Body of pancreas (tissue), 4 donors: ENCODE measurements at regions not wholly inside any gene's neighbourhood (a gene's known extent, or its start where the extent isn't known, plus 50 kb on each side); places are given as distances from the start of the nearest gene placed in this dataset.

Experiments used
- ATAC-seq: fragments of 150-250 bp; one replicate; pipeline ENCODE4 v1.9.1; 2016
- DNase-seq, 4 donors: peaks; one replicate each; pipeline ENCODE4 v3.0.0-alpha.2; 2019
- H3K27ac ChIP-seq, 4 donors: fragments of 200-600 bp; sonication (generic); 1 replicate in 3 of 4; 2 replicates in 1 of 4; pipeline versions ENCODE4 v1.5.1 to v1.6.1; 2016 to 2019; ENCODE audit warnings: mild to moderate bottlenecking in 1 of 4, mixed read lengths in 1 of 4, moderate library complexity in 1 of 4
- H3K27me3 ChIP-seq, 2 donors: fragments of 200-600 bp; sonication (generic); one replicate each; pipeline ENCODE4 v1.6.0; 2016; ENCODE audit warnings: mild to moderate bottlenecking in 1 of 2
- H3K36me3 ChIP-seq, 2 donors: fragments of 200-600 bp; sonication (generic); replicated peaks in 1 of 2; 2 replicates each; pipeline ENCODE4 v1.5.1; 2016; ENCODE audit warnings: low read depth in 2 of 2; ENCODE audit not compliant: insufficient read depth in 1 of 2
- H3K4me1 ChIP-seq: fragments of 200-600 bp; sonication (generic); one replicate; pipeline ENCODE4 v1.6.0; 2016
- H3K4me3 ChIP-seq, 2 donors: fragments of 200-600 bp; sonication (generic); 1 replicate in 1 of 2; 2 replicates in 1 of 2; pipeline ENCODE4 v1.5.1; 2016 to 2019
- H3K9me3 ChIP-seq, 3 donors: fragments of 200-600 bp; sonication (generic); 1 replicate in 2 of 3; 2 replicates in 1 of 3; pipeline ENCODE4 v1.5.1; 2016
- CTCF ChIP-seq, 7 experiments: fragments of 450-650 bp in 4 of 7; fragments of 200-600 bp in 3 of 7; sonication (generic) in 3 of 7; IDR thresholded peaks; one replicate each; pipeline ENCODE4 v1.5.1; 2016 to 2019; ENCODE audit warnings: antibody characterized with exemption in 7 of 7
- POLR2A ChIP-seq, 3 donors: fragments of 450-650 bp; IDR thresholded peaks; one replicate each; pipeline ENCODE4 v1.6.1; 2016; ENCODE audit warnings: antibody characterized with exemption in 3 of 3, mild to moderate bottlenecking in 2 of 3
- WGBS, 2 donors: methylation state at CpG; one replicate each; pipeline ENCODE4 v1.1.5; 2017; 5-methylcytosine and 5-hydroxymethylcytosine counted together
- intact Hi-C: fragments of 100-400 bp; cut with DNase I; formaldehyde crosslinking; loops from one replicate; pipeline ENCODE4 v1.15.1; 2023

DNA sequence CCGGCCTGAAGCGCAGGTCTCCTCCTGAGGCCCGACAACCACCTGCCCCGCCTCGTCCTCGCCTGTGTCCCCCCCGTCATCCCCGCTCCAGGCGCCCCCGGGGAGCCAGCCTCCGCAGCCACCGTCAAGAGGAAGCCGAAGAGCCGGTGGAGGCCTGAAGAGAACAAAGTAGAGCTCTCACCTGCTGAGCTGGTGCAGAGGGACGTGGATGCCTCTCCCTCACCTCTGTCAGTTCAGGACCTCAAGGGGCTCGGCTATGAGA is 169.9 kb downstream of the HINT1 start:
- no peak for ATAC-seq
- WGBS, 2 donors = 89 to 90% methylated on average over 12 to 15 of the region's 16 CpGs
- Histone ChIP-seq H3K4me3 (no peak overlapping the region), H3K9me3 (no peaks in the 10 kb centered on the region), H3K36me3 (no peaks in the 10 kb centered on the region), H3K27ac (no peak overlapping the region), H3K27me3 (no peaks in the 10 kb centered on the region), H3K4me1 (no peaks in the 10 kb centered on the region)
- intact Hi-C loops = no loop called here
- no peak for TF ChIP-seq POLR2A (IDR thresholded peaks at IDR 0.05)
- no peak for TF ChIP-seq CTCF (IDR thresholded peaks at IDR 0.05)
- no peak for DNase-seq

DNA sequence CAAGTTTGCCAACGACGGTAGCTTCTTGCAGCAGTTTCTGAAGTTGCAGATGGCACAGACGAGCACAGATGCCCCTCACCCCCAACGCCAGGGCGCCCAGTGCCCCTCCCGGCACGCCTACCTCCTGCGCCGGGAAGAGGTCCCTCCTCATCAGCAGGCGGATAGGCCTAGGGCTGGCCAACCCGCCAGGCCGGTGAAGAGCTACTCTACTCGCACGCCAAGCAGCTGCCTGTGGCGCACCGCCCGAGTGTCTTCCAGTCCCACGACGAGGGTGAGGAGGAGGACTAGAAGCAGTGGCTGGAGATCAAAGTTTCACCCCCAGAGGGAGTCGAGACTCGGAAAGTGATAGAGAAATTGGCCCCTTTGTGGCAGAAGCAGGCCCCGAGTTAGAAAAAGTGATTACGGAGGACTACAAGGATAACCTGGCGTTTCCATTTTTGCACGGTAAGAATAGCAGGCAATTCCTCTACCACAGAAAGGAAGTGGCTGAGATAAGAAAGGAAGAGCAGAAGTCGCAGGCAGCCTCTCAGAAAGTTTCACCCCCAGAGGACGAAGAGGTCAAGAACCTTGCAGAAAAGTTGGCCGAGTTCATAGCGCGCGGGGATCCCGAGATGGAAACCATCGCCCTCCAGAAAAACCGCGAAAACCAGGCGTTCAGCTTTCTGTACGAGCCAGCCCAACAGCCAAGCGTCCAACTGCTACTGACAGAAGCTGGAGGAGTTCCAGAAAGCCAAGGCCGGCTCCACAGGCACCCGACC is 170.4 kb downstream of the HINT1 start:
- Histone ChIP-seq H3K9me3 (no peaks in the 10 kb centered on the region), H3K4me1 (no peaks in the 10 kb centered on the region), H3K4me3 (no peak overlapping the region), H3K36me3 (no peaks in the 10 kb centered on the region), H3K27ac (no peak overlapping the region), H3K27me3 (no peaks in the 10 kb centered on the region)
- intact Hi-C loops = no loop called here
- no peak for ATAC-seq
- 83 to 85% methylated on average over 40 of the region's 40 CpGs for WGBS, 2 donors
- no peak for DNase-seq
- TF ChIP-seq POLR2A (IDR thresholded peaks at IDR 0.05) (no peak), CTCF (IDR thresholded peaks at IDR 0.05) (no peak)

- Histone ChIP-seq H3K4me1 (no peaks in the 10 kb centered on the region), H3K36me3 (no peaks in the 10 kb centered on the region), H3K4me3 (no peak overlapping the region), H3K9me3 (no peaks in the 10 kb centered on the region), H3K27ac (no peak overlapping the region), H3K27me3 (no peaks in the 10 kb centered on the region)
- intact Hi-C loops = no loop called here
- TF ChIP-seq CTCF (IDR thresholded peaks at IDR 0.05) = no peak
- TF ChIP-seq POLR2A (IDR thresholded peaks at IDR 0.05) = no peak
- ATAC-seq (no peak), DNase-seq (no peak)
- 38 to 42% methylated on average over 1 of the region's 1 CpG for WGBS, 2 donors
Measured at GRCh38 chr5:130992621-130993020, 172.4 kb downstream of the HINT1 start.

DNA sequence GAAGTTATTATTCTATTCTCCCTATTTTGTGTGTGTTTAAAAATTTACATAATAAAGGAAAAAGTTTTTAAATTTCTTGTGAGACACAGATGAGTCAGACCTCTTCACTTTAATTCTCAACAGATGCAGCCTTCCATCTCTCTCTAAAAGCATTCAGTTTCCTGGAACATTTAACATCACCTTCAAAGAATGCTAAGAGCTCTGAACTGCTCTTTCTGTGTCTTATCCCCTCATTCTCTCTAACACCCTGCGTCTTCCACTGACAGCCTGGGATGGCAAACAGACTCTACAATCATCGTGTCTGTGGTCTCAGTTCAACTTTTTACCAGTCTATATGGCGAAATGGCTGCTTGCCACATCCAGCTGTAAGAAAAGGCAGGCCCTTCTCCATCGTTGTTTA is 173.0 kb downstream of the HINT1 start:
- WGBS, 2 donors = 31 to 35% methylated on average over 4 of the region's 4 CpGs
- no peak overlapping the region for H3K4me3 ChIP-seq
- DNase-seq = no peak
- no peaks in the 10 kb centered on the region for H3K27me3 ChIP-seq
- H3K27ac ChIP-seq = no peak overlapping the region
- no peaks in the 10 kb centered on the region for H3K36me3 ChIP-seq
- H3K9me3 ChIP-seq = no peaks in the 10 kb centered on the region
- no peak for ATAC-seq
- no peaks in the 10 kb centered on the region for H3K4me1 ChIP-seq
- intact Hi-C loops = no loop called here
- no peak for TF ChIP-seq POLR2A (IDR thresholded peaks at IDR 0.05)
- no peak for TF ChIP-seq CTCF (IDR thresholded peaks at IDR 0.05)

DNA sequence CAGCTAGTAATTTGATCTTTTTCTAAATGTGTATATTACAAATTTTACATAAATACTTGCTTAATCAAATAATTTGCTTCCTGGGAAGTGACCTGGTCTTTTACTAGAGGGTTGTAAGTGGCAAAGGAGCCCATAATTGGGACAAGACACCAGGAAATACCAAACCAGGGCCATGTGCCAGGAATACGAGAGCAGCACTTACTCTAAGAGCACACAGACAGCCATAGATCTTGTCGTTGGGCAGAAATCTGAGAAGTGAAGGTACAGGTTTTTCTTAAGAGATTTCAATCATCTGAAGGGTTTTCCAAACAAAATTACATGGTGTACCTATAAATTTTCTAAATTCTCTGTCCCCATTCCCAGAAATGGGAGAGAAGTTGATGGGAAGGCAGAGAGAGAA is 179.3 kb downstream of the HINT1 start:
- Histone ChIP-seq H3K4me3 (no peak overlapping the region), H3K27me3 (no peaks in the 10 kb centered on the region), H3K27ac (no peak overlapping the region), H3K9me3 (no peaks in the 10 kb centered on the region), H3K4me1 (no peaks in the 10 kb centered on the region), H3K36me3 (no peaks in the 10 kb centered on the region)
- ATAC-seq = no peak
- intact Hi-C loops = no loop called here
- 76 to 79% methylated on average over 2 of the region's 2 CpGs for WGBS, 2 donors
- DNase-seq = no peak
- TF ChIP-seq CTCF (IDR thresholded peaks at IDR 0.05) = no peak
- no peak for TF ChIP-seq POLR2A (IDR thresholded peaks at IDR 0.05)
